AG04449 (cell line): ENCODE measurements at regions not wholly inside any gene's neighbourhood (a gene's known extent, or its start where the extent isn't known, plus 50 kb on each side); places are given as distances from the start of the nearest gene placed in this dataset.
"Not testable (repeated sequence)": the region's sequence is repeated elsewhere in the genome, so short reads cannot be mapped to it uniquely, and the experiment has no call there.

Experiments
- CTCF ChIA-PET: fragments of 350-600 bp; formaldehyde crosslinking; extraction: SDS; loops from one replicate; lab custom pipeline; 2021; ENCODE audit warnings: antibody characterized with exemption; lab: Yijun Ruan, JAX
- POLR2A ChIA-PET: fragments of 400-600, 350-600 bp; formaldehyde crosslinking; extraction: SDS; loops from one replicate; lab custom pipeline; 2020; ENCODE audit warnings: antibody characterized with exemption, inconsistent platforms; lab: Yijun Ruan, JAX
- DNase-seq: peaks from one replicate; pipeline ENCODE4 v3.0.0-alpha.2; 2010; ENCODE audit warnings: low read depth, low spot score
- H3K4me3 ChIP-seq: 2 replicates; pipeline ENCODE4 v1.5.1; 2011; ENCODE audit warnings: low read depth, mild to moderate bottlenecking, control low read depth, low read length

GRCh38 chr2:111376272-111376970, 255.7 kb downstream of the BCL2L11 start:
- DNase-seq, CTCF ChIA-PET, POLR2A ChIA-PET, H3K4me3 ChIP-seq: not testable (repeated sequence)

- POLR2A ChIA-PET, DNase-seq, CTCF ChIA-PET, H3K4me3 ChIP-seq: not testable (repeated sequence)
Observed at GRCh38 chr2:111376971-111377352, 256.2 kb downstream of the BCL2L11 start.

- DNase-seq, H3K4me3 ChIP-seq, POLR2A ChIA-PET, CTCF ChIA-PET: not testable (repeated sequence)
Observed at GRCh38 chr2:111377386-111377959, 256.8 kb downstream of the BCL2L11 start.

GRCh38 chr2:111378348-111378747, 257.6 kb downstream of the BCL2L11 start:
- POLR2A ChIA-PET, DNase-seq, CTCF ChIA-PET, H3K4me3 ChIP-seq: not testable (repeated sequence)

GRCh38 chr2:111380733-111381439, 260.2 kb downstream of the BCL2L11 start:
- DNase-seq, H3K4me3 ChIP-seq, CTCF ChIA-PET, POLR2A ChIA-PET: not testable (repeated sequence)

- H3K4me3 ChIP-seq, POLR2A ChIA-PET, CTCF ChIA-PET, DNase-seq: not testable (repeated sequence)
Observed at GRCh38 chr2:111381530-111382306, 261.0 kb downstream of the BCL2L11 start.

- H3K4me3 ChIP-seq, POLR2A ChIA-PET, DNase-seq, CTCF ChIA-PET: not testable (repeated sequence)
Observed at GRCh38 chr2:111382507-111382906, 261.8 kb downstream of the BCL2L11 start.

GRCh38 chr2:111383311-111383710, 262.6 kb downstream of the BCL2L11 start:
- H3K4me3 ChIP-seq, POLR2A ChIA-PET, DNase-seq, CTCF ChIA-PET: not testable (repeated sequence)

GRCh38 chr2:111385226-111385957, 264.7 kb downstream of the BCL2L11 start:
- H3K4me3 ChIP-seq, DNase-seq, CTCF ChIA-PET, POLR2A ChIA-PET: not testable (repeated sequence)

- POLR2A ChIA-PET, DNase-seq, CTCF ChIA-PET, H3K4me3 ChIP-seq: not testable (repeated sequence)
Observed at GRCh38 chr2:111390605-111391004, 269.9 kb downstream of the BCL2L11 start.

GRCh38 chr2:111395350-111396128, 274.8 kb downstream of the BCL2L11 start:
- H3K4me3 ChIP-seq, CTCF ChIA-PET, POLR2A ChIA-PET: not testable (repeated sequence)
- peak; percentile 31 for DNase-seq

- CTCF ChIA-PET, POLR2A ChIA-PET, DNase-seq: not testable (repeated sequence)
Observed at GRCh38 chr2:111400598-111401253, 280.0 kb downstream of the BCL2L11 start.

GRCh38 chr2:111401270-111402140, 280.8 kb downstream of the BCL2L11 start:
- POLR2A ChIA-PET, DNase-seq, CTCF ChIA-PET, H3K4me3 ChIP-seq: not testable (repeated sequence)

More at GRCh38 chr2:111400598-111401253, 280.0 kb downstream of the BCL2L11 start:
- H3K4me3 ChIP-seq: not testable (repeated sequence)

GRCh38 chr2:111402450-111402849, 281.7 kb downstream of the BCL2L11 start:
- H3K4me3 ChIP-seq, DNase-seq, POLR2A ChIA-PET, CTCF ChIA-PET: not testable (repeated sequence)
